OCI-LY7 (cell line): ENCODE measurements at regions not wholly inside any gene's neighbourhood (a gene's known extent, or its start where the extent isn't known, plus 50 kb on each side); places are given as distances from the start of the nearest gene placed in this dataset.

Experiments used
- BruUV-seq: library from RNA; stranded (reverse); fragments of 400-500 nt; replicated peaks from 2 replicates; lab custom pipeline; 2021; lab: Mats Ljungman, UMichigan
- CTCF ChIA-PET: fragments of 300-600 bp; sonication (Branson Sonifier 250); formaldehyde crosslinking; loops from one replicate; lab custom pipeline; 2022; ENCODE audit warnings: antibody characterized with exemption; ENCODE audit not compliant: unreplicated experiment; lab: Charles Lee
- POLR2A ChIA-PET: fragments of 300-600 bp; sonication (Branson Sonifier 250); formaldehyde crosslinking; loops from one replicate; lab custom pipeline; 2022; ENCODE audit warnings: antibody characterized with exemption; lab: Charles Lee
- DNase-seq: peaks from one replicate; pipeline ENCODE4 v3.0.0-alpha.2; 2015; ENCODE audit warnings: low spot score
- H2AFZ ChIP-seq: fragments of 200-600 bp; sonication (generic), shearing (Covaris generic); 2 replicates; pipeline ENCODE4 v1.6.1; 2014; ENCODE audit warnings: mild to moderate bottlenecking, antibody characterized with exemption, low read length, moderate library complexity
- H3K27ac ChIP-seq: fragments of 200-600 bp; sonication (generic); 2 replicates; pipeline ENCODE4 v1.5.1; 2014; ENCODE audit warnings: mixed run types, low read depth, mild to moderate bottlenecking, moderate library complexity, low read length, inconsistent platforms; ENCODE audit not compliant: poor library complexity, severe bottlenecking
- H3K36me3 ChIP-seq: fragments of 200-600 bp; sonication (generic); 2 replicates; pipeline ENCODE4 v1.6.1; 2014; ENCODE audit warnings: mild to moderate bottlenecking, antibody characterized with exemption, low read length, moderate library complexity, mixed read lengths; ENCODE audit not compliant: insufficient read depth
- H3K4me1 ChIP-seq: fragments of 200-600 bp; sonication (generic); 2 replicates; pipeline ENCODE4 v1.5.1; 2014; ENCODE audit warnings: mild to moderate bottlenecking, low read length; ENCODE audit not compliant: insufficient read depth, poor library complexity, severe bottlenecking
- H3K4me2 ChIP-seq: fragments of 200-600 bp; sonication (generic); 2 replicates; pipeline ENCODE4 v1.6.1; 2014; ENCODE audit warnings: mild to moderate bottlenecking, low read length
- H3K4me3 ChIP-seq: fragments of 200-600 bp; sonication (generic); 2 replicates; pipeline ENCODE4 v1.5.1; 2014; ENCODE audit warnings: mild to moderate bottlenecking, low read depth, low read length; ENCODE audit not compliant: poor library complexity, severe bottlenecking
- H3K79me2 ChIP-seq: fragments of 200-600 bp; sonication (generic); 2 replicates; pipeline ENCODE4 v1.6.1; 2016; ENCODE audit warnings: low read depth, mild to moderate bottlenecking, low read length, moderate library complexity, mixed read lengths; ENCODE audit not compliant: insufficient read depth
- H3K9me2 ChIP-seq: fragments of 200-600 bp; sonication (generic); 2 replicates; pipeline ENCODE4 v1.6.1; 2016; ENCODE audit warnings: mild to moderate bottlenecking, low read length, mixed read lengths; ENCODE audit not compliant: insufficient read depth
- H3K9me3 ChIP-seq: fragments of 200-600 bp; sonication (generic); 2 replicates; pipeline ENCODE4 v1.6.1; 2014; ENCODE audit warnings: mild to moderate bottlenecking, mixed run types, low read length, mixed read lengths
- H4K20me1 ChIP-seq: fragments of 200-600 bp; sonication (generic); 2 replicates; pipeline ENCODE4 v1.6.1; 2014; ENCODE audit warnings: mild to moderate bottlenecking, antibody characterized with exemption, low read length, moderate library complexity, mixed read lengths; ENCODE audit not compliant: insufficient read depth
- CTCF ChIP-seq: fragments of 200-600 bp; sonication (generic); conservative IDR thresholded peaks from 2 replicates; pipeline ENCODE4 v1.5.1; 2014; ENCODE audit warnings: mild to moderate bottlenecking, antibody characterized with exemption, low read length, moderate library complexity, mixed read lengths
- EZH2phosphoT487 ChIP-seq: fragments of 200-600 bp; sonication (generic); IDR thresholded peaks from 2 replicates; pipeline ENCODE4 v1.6.1; 2018; ENCODE audit warnings: low read depth, borderline replicate concordance, mild to moderate bottlenecking, mixed run types, antibody characterized with exemption, low read length, moderate library complexity, mixed read lengths
- intact Hi-C: fragments of 100-400 bp; cut with micrococcal nuclease; formaldehyde crosslinking; loops from one replicate; pipeline ENCODE4 v1.10.0; 2022; ENCODE audit not compliant: unreplicated experiment

GRCh38 chr13:107531816-107532215, 683.5 kb downstream of the LIG4 start:
- no peak overlapping the region for H3K4me3 ChIP-seq
- no peaks in the 10 kb centered on the region for H3K4me1 ChIP-seq
- H2AFZ ChIP-seq, result no peak overlapping the region
- CTCF ChIA-PET, result no interaction called here
- no peaks in the 10 kb centered on the region for H3K79me2 ChIP-seq
- no peak for TF ChIP-seq EZH2phosphoT487
- no peak for TF ChIP-seq CTCF
- H3K9me3 ChIP-seq, result no peaks in the 10 kb centered on the region
- H3K36me3 ChIP-seq, result no peaks in the 10 kb centered on the region
- DNase-seq, result no peak
- H3K4me2 ChIP-seq, result no peak overlapping the region
- no peaks in the 10 kb centered on the region for H3K9me2 ChIP-seq
- intact Hi-C loops, result no loop called here
- H3K27ac ChIP-seq, result no peak overlapping the region
- POLR2A ChIA-PET, result no interaction called here
- no TSS peak for BruUV-seq
- no peaks in the 10 kb centered on the region for H4K20me1 ChIP-seq

- intact Hi-C loops, result no loop called here
- ChIA-PET CTCF (no interaction called here), POLR2A (no interaction called here)
- TF ChIP-seq CTCF (no peak), EZH2phosphoT487 (no peak)
- no peaks in the 10 kb centered on the region for H3K9me2 ChIP-seq
- no peak overlapping the region for H3K4me2 ChIP-seq
- no peaks in the 10 kb centered on the region for H3K79me2 ChIP-seq
- H3K9me3 ChIP-seq, result no peaks in the 10 kb centered on the region
- no peaks in the 10 kb centered on the region for H4K20me1 ChIP-seq
- H3K4me3 ChIP-seq, result no peak overlapping the region
- no peaks in the 10 kb centered on the region for H3K36me3 ChIP-seq
- BruUV-seq, result no TSS peak
- no peak overlapping the region for H3K27ac ChIP-seq
- H3K4me1 ChIP-seq, result no peaks in the 10 kb centered on the region
- H2AFZ ChIP-seq, result no peak overlapping the region
- DNase-seq, result no peak
These were observed 684.2 kb downstream of the LIG4 start for GRCh38 chr13:107531180-107531579.

- ChIA-PET CTCF (no interaction called here), POLR2A (no interaction called here)
- no peak overlapping the region for H3K27ac ChIP-seq
- H3K79me2 ChIP-seq, result no peaks in the 10 kb centered on the region
- no peaks in the 10 kb centered on the region for H3K4me1 ChIP-seq
- H3K4me3 ChIP-seq, result no peak overlapping the region
- H3K36me3 ChIP-seq, result no peaks in the 10 kb centered on the region
- no TSS peak for BruUV-seq
- intact Hi-C loops, result no loop called here
- H2AFZ ChIP-seq, result no peak overlapping the region
- H3K4me2 ChIP-seq, result no peak overlapping the region
- DNase-seq, result no peak
- no peaks in the 10 kb centered on the region for H4K20me1 ChIP-seq
- TF ChIP-seq EZH2phosphoT487 (no peak), CTCF (no peak)
- no peaks in the 10 kb centered on the region for H3K9me3 ChIP-seq
- no peaks in the 10 kb centered on the region for H3K9me2 ChIP-seq
These were observed 686.3 kb downstream of the LIG4 start for GRCh38 chr13:107529035-107529434.
